C4-2B (cell line): ENCODE measurements at regions not wholly inside any gene's neighbourhood (a gene's known extent, or its start where the extent isn't known, plus 50 kb on each side); places are given as distances from the start of the nearest gene placed in this dataset.
"Not testable (repeated sequence)": the region's sequence is repeated elsewhere in the genome, so short reads cannot be mapped to it uniquely, and the experiment has no call there.

Source experiments
- H3K27ac ChIP-seq: fragments of 450-650 bp; 2 replicates; pipeline ENCODE4 v1.5.1; 2017
- CTCF ChIP-seq: fragments of 450-650 bp; conservative IDR thresholded peaks from 2 replicates; pipeline ENCODE4 v1.5.1; 2017; ENCODE audit warnings: mild to moderate bottlenecking
- ZFX ChIP-seq: fragments of 450-650 bp; IDR thresholded peaks from 2 replicates; pipeline ENCODE4 v1.6.1; 2017

- no peak for TF ChIP-seq CTCF
- TF ChIP-seq ZFX: no peak
- no peak overlapping the region for H3K27ac ChIP-seq
Measured at GRCh38 chr3:176352716-176353334, 844.5 kb downstream of the TBL1XR1 start.

GRCh38 chr3:176351408-176351807, 845.9 kb downstream of the TBL1XR1 start:
- H3K27ac ChIP-seq: no peak overlapping the region
- TF ChIP-seq CTCF: no peak
- TF ChIP-seq ZFX: no peak

- TF ChIP-seq CTCF: no peak
- no peak for TF ChIP-seq ZFX
- no peak overlapping the region for H3K27ac ChIP-seq
Measured at GRCh38 chr3:176349706-176350105, 847.6 kb downstream of the TBL1XR1 start.

GRCh38 chr3:176347424-176348146, 849.7 kb downstream of the TBL1XR1 start:
- TF ChIP-seq CTCF: no peak
- no peak for TF ChIP-seq ZFX
- H3K27ac ChIP-seq: no peak overlapping the region

- TF ChIP-seq ZFX: no peak
- no peak for TF ChIP-seq CTCF
- no peak overlapping the region for H3K27ac ChIP-seq
Measured at GRCh38 chr3:176341963-176342362, 855.3 kb downstream of the TBL1XR1 start.

- H3K27ac ChIP-seq: no peak overlapping the region
- TF ChIP-seq CTCF (no peak), ZFX (no peak)
Measured at GRCh38 chr3:176328666-176329065, 868.6 kb downstream of the TBL1XR1 start.

GRCh38 chr3:176328198-176328597, 869.1 kb downstream of the TBL1XR1 start:
- no peak for TF ChIP-seq CTCF
- TF ChIP-seq ZFX: no peak
- H3K27ac ChIP-seq: no peak overlapping the region

- not testable (repeated sequence) for H3K27ac ChIP-seq
Measured at GRCh38 chr3:176326894-176327490, 870.3 kb downstream of the TBL1XR1 start.

GRCh38 chr3:176321532-176321931, 875.8 kb downstream of the TBL1XR1 start:
- not testable (repeated sequence) for H3K27ac ChIP-seq
